HFFc6 (cell line): ENCODE measurements at regions not wholly inside any gene's neighbourhood (a gene's known extent, or its start where the extent isn't known, plus 50 kb on each side); places are given as distances from the start of the nearest gene placed in this dataset.

Experiments used
- DNase-seq: peaks from one replicate; pipeline ENCODE4 v3.0.0-alpha.2; 2018
- H3K27ac Mint-ChIP-seq: 2 replicates; pipeline ENCODE4 v1.8.0; 2020; ENCODE audit warnings: mild to moderate bottlenecking, mixed read lengths
- H3K27me3 Mint-ChIP-seq: 2 replicates; pipeline ENCODE4 v1.8.0; 2021; ENCODE audit warnings: mild to moderate bottlenecking, moderate library complexity, mixed read lengths; ENCODE audit not compliant: insufficient read depth
- H3K36me3 Mint-ChIP-seq: 2 replicates; pipeline ENCODE4 v1.8.0; 2021; ENCODE audit warnings: low read depth, mixed read lengths
- H3K4me1 Mint-ChIP-seq: 2 replicates; pipeline ENCODE4 v1.8.0; 2020; ENCODE audit warnings: low read depth, mixed read lengths
- H3K4me3 Mint-ChIP-seq: 2 replicates; pipeline ENCODE4 v1.8.0; 2020; ENCODE audit warnings: mild to moderate bottlenecking, moderate library complexity, mixed read lengths
- H3K9me3 Mint-ChIP-seq: 2 replicates; pipeline ENCODE4 v1.8.0; 2020; ENCODE audit warnings: mild to moderate bottlenecking, mixed read lengths
- TF ChIP-seq, protein P1 (sequence below): fragments of 200-600 bp; sonication (generic); IDR thresholded peaks from 2 replicates; pipeline ENCODE4 v1.5.0; 2021; ENCODE audit warnings: antibody characterized with exemption, mild to moderate bottlenecking

DNA sequence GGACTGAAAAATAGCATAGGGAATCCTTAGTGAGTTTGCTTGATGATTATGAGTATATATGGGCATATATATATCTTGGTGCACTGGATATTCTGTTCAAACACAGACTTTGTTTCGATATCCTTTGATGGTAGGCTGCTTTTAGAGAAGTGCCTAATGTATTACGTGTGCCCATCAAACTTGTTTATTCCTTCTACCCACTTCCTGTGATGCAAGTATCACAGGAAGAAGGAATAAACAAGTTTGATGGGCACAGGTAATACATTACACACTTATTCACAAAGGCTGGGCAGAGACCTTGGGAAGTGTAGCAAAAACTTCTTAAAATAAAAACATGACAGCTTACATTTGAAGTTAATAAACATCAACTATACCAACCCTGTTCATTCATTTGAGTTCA, 364.2 kb downstream of the CHSY3 start:
- no peaks in the 10 kb centered on the region for H3K4me1 Mint-ChIP-seq
- peaks cover 13% of the 10 kb centered on the region for H3K9me3 Mint-ChIP-seq
- H3K36me3 Mint-ChIP-seq, result no peaks in the 10 kb centered on the region
- no peaks in the 10 kb centered on the region for H3K27me3 Mint-ChIP-seq
- TF ChIP-seq, protein P1, sequence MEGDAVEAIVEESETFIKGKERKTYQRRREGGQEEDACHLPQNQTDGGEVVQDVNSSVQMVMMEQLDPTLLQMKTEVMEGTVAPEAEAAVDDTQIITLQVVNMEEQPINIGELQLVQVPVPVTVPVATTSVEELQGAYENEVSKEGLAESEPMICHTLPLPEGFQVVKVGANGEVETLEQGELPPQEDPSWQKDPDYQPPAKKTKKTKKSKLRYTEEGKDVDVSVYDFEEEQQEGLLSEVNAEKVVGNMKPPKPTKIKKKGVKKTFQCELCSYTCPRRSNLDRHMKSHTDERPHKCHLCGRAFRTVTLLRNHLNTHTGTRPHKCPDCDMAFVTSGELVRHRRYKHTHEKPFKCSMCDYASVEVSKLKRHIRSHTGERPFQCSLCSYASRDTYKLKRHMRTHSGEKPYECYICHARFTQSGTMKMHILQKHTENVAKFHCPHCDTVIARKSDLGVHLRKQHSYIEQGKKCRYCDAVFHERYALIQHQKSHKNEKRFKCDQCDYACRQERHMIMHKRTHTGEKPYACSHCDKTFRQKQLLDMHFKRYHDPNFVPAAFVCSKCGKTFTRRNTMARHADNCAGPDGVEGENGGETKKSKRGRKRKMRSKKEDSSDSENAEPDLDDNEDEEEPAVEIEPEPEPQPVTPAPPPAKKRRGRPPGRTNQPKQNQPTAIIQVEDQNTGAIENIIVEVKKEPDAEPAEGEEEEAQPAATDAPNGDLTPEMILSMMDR, result no peak
- no peak overlapping the region for H3K27ac Mint-ChIP-seq
- H3K4me3 Mint-ChIP-seq, result no peak overlapping the region
- DNase-seq, result no peak

DNA sequence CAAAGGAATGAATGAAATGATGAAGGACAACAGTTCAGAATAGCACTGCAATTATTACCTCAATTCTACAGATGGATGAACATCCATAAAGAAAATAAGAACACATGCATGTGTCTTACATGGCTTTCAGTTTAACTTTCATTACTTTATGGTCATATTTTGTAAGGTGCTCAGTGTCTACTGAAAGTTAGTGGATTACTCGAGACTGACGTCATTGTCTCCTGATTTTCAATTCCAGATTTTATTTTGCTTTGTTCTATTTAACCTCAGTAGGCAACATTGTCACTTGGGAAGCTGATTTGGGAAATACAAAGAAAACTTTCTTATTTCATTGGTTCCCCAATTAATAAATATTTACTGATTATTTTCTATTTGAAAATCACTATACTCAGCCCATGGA, 363.7 kb downstream of the CHSY3 start:
- no peak overlapping the region for H3K27ac Mint-ChIP-seq
- H3K27me3 Mint-ChIP-seq, result no peaks in the 10 kb centered on the region
- H3K4me1 Mint-ChIP-seq, result no peaks in the 10 kb centered on the region
- DNase-seq, result no peak
- TF ChIP-seq, protein P1, result no peak
- peaks cover 12% of the 10 kb centered on the region for H3K9me3 Mint-ChIP-seq
- H3K36me3 Mint-ChIP-seq, result no peaks in the 10 kb centered on the region
- H3K4me3 Mint-ChIP-seq, result no peak overlapping the region

DNA sequence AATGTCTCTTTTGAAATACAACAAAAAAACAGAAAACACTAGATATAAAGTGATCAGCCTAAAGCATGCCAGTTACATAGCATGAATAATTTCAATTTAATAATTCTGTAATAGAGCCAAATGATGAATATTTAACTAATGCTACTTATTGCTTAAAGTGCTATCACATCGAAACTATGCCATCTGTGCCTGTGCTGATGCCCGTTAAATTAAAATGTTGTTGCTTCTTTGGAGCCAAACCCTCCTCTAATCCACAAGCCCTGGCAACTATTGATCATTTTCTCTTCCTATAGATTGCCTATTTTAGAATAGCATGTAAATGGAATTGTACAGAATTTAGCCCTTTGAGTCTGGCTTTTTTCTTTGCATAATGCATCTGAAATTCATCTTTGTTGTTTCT, 356.2 kb downstream of the CHSY3 start:
- H3K36me3 Mint-ChIP-seq, result no peaks in the 10 kb centered on the region
- no peak overlapping the region for H3K4me3 Mint-ChIP-seq
- peaks cover 25% of the 10 kb centered on the region for H3K9me3 Mint-ChIP-seq
- DNase-seq, result no peak
- no peaks in the 10 kb centered on the region for H3K4me1 Mint-ChIP-seq
- TF ChIP-seq, protein P1, result no peak
- H3K27ac Mint-ChIP-seq, result no peak overlapping the region
- no peaks in the 10 kb centered on the region; the same call in 1 of the 2 replicates for H3K27me3 Mint-ChIP-seq

DNA sequence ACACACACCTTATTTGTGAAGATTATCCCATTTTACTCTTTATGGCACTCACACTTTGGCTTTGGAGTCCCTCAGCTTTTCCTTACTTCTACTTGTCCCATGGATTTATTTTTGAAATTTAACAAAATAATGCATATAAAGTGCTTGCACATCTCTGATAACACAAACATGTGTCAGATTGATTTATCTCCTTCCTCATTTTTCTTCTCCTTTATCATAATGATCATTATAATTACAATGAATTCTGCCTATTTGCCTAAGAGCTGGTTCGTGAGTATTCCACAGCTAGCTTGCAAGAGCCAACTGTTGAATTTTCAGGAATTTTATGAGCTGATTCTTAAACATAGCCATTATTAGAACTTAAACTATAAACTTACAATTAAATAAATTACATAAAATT, 347.7 kb downstream of the CHSY3 start:
- Mint-ChIP-seq H3K4me1 (no peaks in the 10 kb centered on the region), H3K27ac (no peak overlapping the region), H3K4me3 (no peak overlapping the region), H3K9me3 (peaks cover 36% of the 10 kb centered on the region), H3K27me3 (no peaks in the 10 kb centered on the region), H3K36me3 (no peaks in the 10 kb centered on the region)
- TF ChIP-seq, protein P1, result no peak
- DNase-seq, result no peak

DNA sequence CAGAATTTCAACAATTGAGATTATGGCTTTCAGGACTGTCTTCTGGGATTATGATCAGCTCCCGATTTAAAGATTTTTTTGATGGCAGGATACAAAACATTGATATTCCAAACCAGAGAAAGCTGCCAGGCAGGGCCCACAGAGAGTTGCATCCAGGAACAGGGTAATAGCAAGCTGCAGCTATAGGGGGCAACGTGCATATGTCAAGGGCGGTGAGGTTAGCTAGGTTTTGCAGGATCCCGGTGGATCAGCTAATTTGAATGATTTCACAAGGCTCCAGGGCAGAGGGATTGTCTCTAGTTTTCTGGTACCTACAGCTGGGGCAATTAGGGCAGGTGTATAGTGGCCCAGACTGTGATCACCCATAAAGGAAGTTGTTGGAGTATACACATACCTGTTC, 339.4 kb downstream of the CHSY3 start:
- Mint-ChIP-seq H3K4me3 (no peak overlapping the region), H3K9me3 (peaks cover 43% of the 10 kb centered on the region), H3K36me3 (no peaks in the 10 kb centered on the region), H3K27me3 (no peaks in the 10 kb centered on the region), H3K4me1 (no peaks in the 10 kb centered on the region), H3K27ac (no peak overlapping the region)
- DNase-seq, result no peak
- TF ChIP-seq, protein P1, result no peak

DNA sequence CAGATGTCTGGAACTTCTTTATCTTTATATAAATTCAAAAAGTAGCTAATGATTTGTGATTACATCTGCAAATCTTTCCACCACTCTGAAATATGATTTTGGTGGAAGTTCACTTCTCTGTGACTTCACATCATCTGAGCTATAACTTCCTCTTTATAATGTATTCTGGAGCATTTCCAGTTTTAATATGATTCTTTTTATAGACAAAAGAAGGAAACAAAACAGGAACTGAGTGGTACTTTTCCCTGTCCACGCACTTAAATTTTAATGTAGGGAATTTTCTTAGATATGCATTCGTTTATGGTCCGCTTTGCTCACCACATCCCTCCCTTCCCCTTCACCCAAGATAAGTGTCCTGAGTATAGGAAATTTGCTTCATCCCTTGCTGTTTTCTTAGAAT, 333.5 kb downstream of the CHSY3 start:
- Mint-ChIP-seq H3K4me1 (no peaks in the 10 kb centered on the region), H3K27me3 (no peaks in the 10 kb centered on the region; the same call in 1 of the 2 replicates), H3K9me3 (peaks cover 44% of the 10 kb centered on the region), H3K36me3 (no peaks in the 10 kb centered on the region), H3K4me3 (no peak overlapping the region), H3K27ac (no peak overlapping the region)
- no peak for DNase-seq
- TF ChIP-seq, protein P1, result no peak
